H9 (cell line): ENCODE measurements at regions not wholly inside any gene's neighbourhood (a gene's known extent, or its start where the extent isn't known, plus 50 kb on each side); places are given as distances from the start of the nearest gene placed in this dataset.

Source experiments
- DNase-seq: peaks from one replicate; pipeline ENCODE4 v3.0.0-alpha.2; 2017
- H2AFZ ChIP-seq: one replicate; pipeline ENCODE4 v1.6.1; 2013; ENCODE audit warnings: mild to moderate bottlenecking, low read length, control low read depth, moderate library complexity
- H2AK5ac ChIP-seq: 2 replicates; pipeline ENCODE4 v1.6.1; 2013; ENCODE audit warnings: low read length, control low read depth, mixed read lengths; ENCODE audit not compliant: insufficient read length
- H2BK120ac ChIP-seq: one replicate; pipeline ENCODE4 v1.6.1; 2013; ENCODE audit warnings: low read depth, mild to moderate bottlenecking, low read length, control low read depth, inconsistent platforms; ENCODE audit not compliant: poor library complexity, severe bottlenecking
- H2BK12ac ChIP-seq: 2 replicates; pipeline ENCODE4 v1.6.1; 2013; ENCODE audit warnings: low read length, control low read depth, mixed read lengths, low read depth; ENCODE audit not compliant: insufficient read length
- H2BK15ac ChIP-seq: 2 replicates; pipeline ENCODE4 v1.6.1; 2013; ENCODE audit warnings: low read depth, low read length, control low read depth
- H2BK20ac ChIP-seq: one replicate; pipeline ENCODE4 v1.6.1; 2013; ENCODE audit warnings: low read depth, mild to moderate bottlenecking, low read length, control low read depth, inconsistent platforms; ENCODE audit not compliant: poor library complexity, severe bottlenecking
- H2BK5ac ChIP-seq: 2 replicates; pipeline ENCODE4 v1.6.1; 2013; ENCODE audit warnings: low read length, control low read depth, mixed read lengths; ENCODE audit not compliant: insufficient read length
- H3K14ac ChIP-seq: 2 replicates; pipeline ENCODE4 v1.6.1; 2013; ENCODE audit warnings: low read length, control low read depth; ENCODE audit not compliant: insufficient read depth
- H3K18ac ChIP-seq: 2 replicates; pipeline ENCODE4 v1.6.1; 2013; ENCODE audit warnings: low read depth, mild to moderate bottlenecking, mixed read lengths, low read length, control low read depth; ENCODE audit not compliant: insufficient read length
- H3K23ac ChIP-seq: 2 replicates; pipeline ENCODE4 v1.6.1; 2013; ENCODE audit warnings: low read length, control low read depth, mixed read lengths, low read depth; ENCODE audit not compliant: insufficient read length
- H3K23me2 ChIP-seq: 2 replicates; pipeline ENCODE4 v1.6.1; 2013; ENCODE audit warnings: low read depth, mild to moderate bottlenecking, mixed read lengths, low read length, control low read depth; ENCODE audit not compliant: insufficient read length, poor library complexity, severe bottlenecking
- H3K27ac ChIP-seq: 2 replicates; pipeline ENCODE4 v1.5.1; 2013; ENCODE audit warnings: low read length, control low read depth, mixed read lengths, low read depth; ENCODE audit not compliant: insufficient read length
- H3K27me3 ChIP-seq: 2 replicates; pipeline ENCODE4 v1.6.1; 2013; ENCODE audit warnings: low read length, control low read depth, inconsistent platforms; ENCODE audit not compliant: insufficient read depth
- H3K4ac ChIP-seq: 2 replicates; pipeline ENCODE4 v1.6.1; 2013; ENCODE audit warnings: low read depth, mild to moderate bottlenecking, control low read depth, inconsistent platforms, low read length, moderate library complexity
- H3K4me1 ChIP-seq: 2 replicates; pipeline ENCODE4 v1.6.1; 2013; ENCODE audit warnings: low read length, control low read depth, inconsistent platforms; ENCODE audit not compliant: insufficient read depth
- H3K4me2 ChIP-seq: 2 replicates; pipeline ENCODE4 v1.6.1; 2013; ENCODE audit warnings: low read length, control low read depth, mixed read lengths; ENCODE audit not compliant: insufficient read length, insufficient read depth
- H3K56ac ChIP-seq: 2 replicates; pipeline ENCODE4 v1.6.1; 2013; ENCODE audit warnings: low read depth, mild to moderate bottlenecking, mixed read lengths, low read length, control low read depth; ENCODE audit not compliant: insufficient read length
- H3K79me1 ChIP-seq: 2 replicates; pipeline ENCODE4 v1.6.1; 2013; ENCODE audit warnings: low read depth, mild to moderate bottlenecking, moderate library complexity, low read length, control low read depth, inconsistent platforms; ENCODE audit not compliant: insufficient read depth, poor library complexity, severe bottlenecking
- H3K79me2 ChIP-seq: 2 replicates; pipeline ENCODE4 v1.6.1; 2013; ENCODE audit warnings: low read length, control low read depth, inconsistent platforms; ENCODE audit not compliant: insufficient read depth
- H3K9ac ChIP-seq: 2 replicates; pipeline ENCODE4 v1.6.1; 2013; ENCODE audit warnings: low read length, control low read depth, mixed read lengths; ENCODE audit not compliant: insufficient read length; ENCODE audit errors: extremely low read depth
- H3K9me3 ChIP-seq: one replicate; pipeline ENCODE4 v1.6.1; 2013; ENCODE audit warnings: low read depth, low read length, inconsistent platforms; ENCODE audit not compliant: control insufficient read depth
- H3T11ph ChIP-seq: one replicate; pipeline ENCODE4 v1.6.1; 2013; ENCODE audit warnings: mild to moderate bottlenecking, low read length, control low read depth, inconsistent platforms
- H4K20me1 ChIP-seq: one replicate; pipeline ENCODE4 v1.6.1; 2013; ENCODE audit not compliant: control insufficient read depth, insufficient read length, insufficient read depth
- H4K5ac ChIP-seq: 2 replicates; pipeline ENCODE4 v1.6.1; 2013; ENCODE audit warnings: low read depth, mild to moderate bottlenecking, mixed read lengths, low read length, control low read depth; ENCODE audit not compliant: insufficient read length
- H4K8ac ChIP-seq: replicated peaks from 2 replicates; pipeline ENCODE4 v1.6.1; 2013; ENCODE audit warnings: low read length, control low read depth, mixed read lengths, low read depth; ENCODE audit not compliant: insufficient read length
- H4K91ac ChIP-seq: 2 replicates; pipeline ENCODE4 v1.6.1; 2013; ENCODE audit warnings: low read depth, mild to moderate bottlenecking, moderate library complexity, mixed read lengths, low read length, control low read depth; ENCODE audit not compliant: insufficient read length
- H3K27ac Mint-ChIP-seq, 3 experiments: 2 replicates in 2 of 3; 3 replicates in 1 of 3; pipeline ENCODE4 v1.8.0; 2020 to 2021; ENCODE audit warnings: mixed read lengths in 3 of 3, mild to moderate bottlenecking in 1 of 3, moderate library complexity in 1 of 3
- H3K27me3 Mint-ChIP-seq: 2 replicates; pipeline ENCODE4 v1.8.0; 2021; ENCODE audit warnings: low read depth, mild to moderate bottlenecking, moderate library complexity, mixed read lengths
- H3K36me3 Mint-ChIP-seq, 3 experiments: 2 replicates in 2 of 3; 3 replicates in 1 of 3; pipeline ENCODE4 v1.8.0; 2020 to 2021; ENCODE audit warnings: low read depth in 3 of 3, mixed read lengths in 3 of 3; ENCODE audit not compliant: insufficient read depth in 1 of 3
- H3K4me1 Mint-ChIP-seq, 2 experiments: 2 replicates each; pipeline ENCODE4 v1.8.0; 2020; ENCODE audit warnings: mixed read lengths in 2 of 2
- H3K4me3 Mint-ChIP-seq, 2 experiments: 2 replicates in 1 of 2; 3 replicates in 1 of 2; pipeline ENCODE4 v1.8.0; 2020 to 2021; ENCODE audit warnings: mild to moderate bottlenecking in 2 of 2, mixed read lengths in 2 of 2, moderate library complexity in 1 of 2
- H3K9me3 Mint-ChIP-seq, 2 experiments: 2 replicates in 1 of 2; 3 replicates in 1 of 2; pipeline ENCODE4 v1.8.0; 2020; ENCODE audit warnings: mild to moderate bottlenecking in 2 of 2, mixed read lengths in 2 of 2, moderate library complexity in 1 of 2
- CTCF ChIP-seq: fragments of 200-600 bp; sonication (generic); conservative IDR thresholded peaks from 3 replicates; pipeline ENCODE4 v1.8.0; 2021; ENCODE audit warnings: antibody characterized with exemption, mild to moderate bottlenecking
- WGBS: extraction: QIAGEN DNeasy Blood & Tissue Kit; methylation state at CpG from one replicate; pipeline ENCODE4 v1.1.7; 2013; ENCODE audit warnings: missing lambda C conversion rate, low lambda C conversion rate, mixed read lengths; ENCODE audit not compliant: insufficient read length; ENCODE audit errors: extremely low coverage; 5-methylcytosine and 5-hydroxymethylcytosine counted together

- Histone ChIP-seq H3K79me1 (no peaks in the 10 kb centered on the region), H2BK15ac (no peak overlapping the region), H2AFZ (no peak overlapping the region), H4K91ac (no peak overlapping the region), H2BK20ac (no peak overlapping the region), H3K4me1 (peaks cover 3% of the 10 kb centered on the region; the same call in 1 of the 2 replicates), H3K56ac (no peak overlapping the region), H2BK12ac (no peak overlapping the region), H3K14ac (no peak overlapping the region), H2AK5ac (no peak overlapping the region), H4K8ac (no peak overlapping the region), H3K9me3 (no peaks in the 10 kb centered on the region), H3K18ac (no peak overlapping the region), H3K23ac (no peak overlapping the region), H4K20me1 (no peaks in the 10 kb centered on the region), H3T11ph (no peak overlapping the region), H3K79me2 (no peaks in the 10 kb centered on the region), H3K27me3 (no peaks in the 10 kb centered on the region), H3K4me2 (no peak overlapping the region), H3K4ac (no peak overlapping the region), H3K9ac (no peak overlapping the region), H2BK120ac (no peak overlapping the region), H4K5ac (no peak overlapping the region), H3K23me2 (no peaks in the 10 kb centered on the region), H2BK5ac (no peak overlapping the region), H3K27ac (no peak overlapping the region)
- H3K9me3 Mint-ChIP-seq: no peaks in the 10 kb centered on the region
- no peak for DNase-seq
- peaks cover 14 to 29% of the 10 kb centered on the region in 2 experiments for H3K4me1 Mint-ChIP-seq
- WGBS: no CpG with 5 or more reads among the region's 6 CpGs
- no peak overlapping the region for H3K4me3 Mint-ChIP-seq
- H3K36me3 Mint-ChIP-seq: no peaks in the 10 kb centered on the region
- no peak for TF ChIP-seq CTCF
- H3K27ac Mint-ChIP-seq: no peak overlapping the region
- H3K27me3 Mint-ChIP-seq: no peaks in the 10 kb centered on the region; the same call in none of the 2 replicates
These were observed 203.2 kb upstream of the IRX1 start for GRCh38 chr5:3392306-3392939.
